Erythroblast (primary cell): ENCODE measurements at regions not wholly inside any gene's neighbourhood (a gene's known extent, or its start where the extent isn't known, plus 50 kb on each side); places are given as distances from the start of the nearest gene placed in this dataset.

Source experiments
- GATA1 ChIP-seq: IDR thresholded peaks from 2 replicates; pipeline ENCODE4 v1.6.1; 2011; ENCODE audit warnings: low read depth, mild to moderate bottlenecking, control low read depth, low read length, moderate library complexity
- POLR2A ChIP-seq: IDR thresholded peaks from 2 replicates; pipeline ENCODE4 v1.6.1; 2011; ENCODE audit warnings: mild to moderate bottlenecking, low read length

DNA sequence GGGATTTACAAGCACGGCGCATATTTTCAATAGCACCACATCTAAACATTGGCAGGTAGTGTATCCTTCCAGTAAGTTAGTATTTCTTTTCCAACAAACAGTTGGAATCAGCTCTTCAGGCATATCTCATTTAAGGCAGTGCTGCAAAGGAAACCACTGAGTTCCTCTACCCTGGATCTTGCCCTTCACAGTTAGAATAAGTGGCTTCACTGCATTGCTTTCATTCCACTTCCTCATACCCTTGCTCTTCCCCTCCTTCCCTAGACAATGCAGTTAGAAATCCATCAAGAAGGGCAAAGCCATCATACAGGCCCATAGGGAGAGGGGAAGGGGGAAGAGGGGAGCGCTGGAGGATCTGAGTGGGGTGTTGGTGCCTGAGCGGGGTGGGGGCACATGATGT is 173.7 kb downstream of the FBXO15 start:
- no peak for TF ChIP-seq POLR2A
- TF ChIP-seq GATA1 = no peak
